HG02588 (cell line): ENCODE measurements at regions not wholly inside any gene's neighbourhood (a gene's known extent, or its start where the extent isn't known, plus 50 kb on each side); places are given as distances from the start of the nearest gene placed in this dataset.
A peak's percentile ranks its signal among the peaks of the same experiment; 100 is the strongest.

Experiments used
- ATAC-seq: cut with Tn5 transposase; IDR thresholded peaks from one replicate; pipeline ENCODE4 v1.9.1; 2021; ENCODE audit warnings: mild to moderate bottlenecking, moderate library complexity; ENCODE audit not compliant: unreplicated experiment

GRCh38 chr6:37105148-37106050 lies 64.6 kb upstream of the PIM1 start:
- no peak for ATAC-seq

GRCh38 chr6:37106051-37106363 lies 63.9 kb upstream of the PIM1 start:
- ATAC-seq = no peak

GRCh38 chr6:37106554-37106953 lies 63.4 kb upstream of the PIM1 start:
- no peak for ATAC-seq

- no peak for ATAC-seq
Measured at GRCh38 chr6:37106982-37107491, 62.9 kb upstream of the PIM1 start.

- ATAC-seq = no peak
Measured at GRCh38 chr6:37109714-37110499, 60.0 kb upstream of the PIM1 start.

- peak; percentile 68 for ATAC-seq
Measured at GRCh38 chr6:37110500-37111461, 59.2 kb upstream of the PIM1 start.

GRCh38 chr6:37113976-37114375 lies 56.0 kb upstream of the PIM1 start:
- no peak for ATAC-seq

GRCh38 chr6:37114612-37115011 lies 55.3 kb upstream of the PIM1 start:
- ATAC-seq = no peak

GRCh38 chr6:37115236-37115895 lies 54.6 kb upstream of the PIM1 start:
- ATAC-seq = no peak

- ATAC-seq = no peak
Measured at GRCh38 chr6:37116326-37116725, 53.6 kb upstream of the PIM1 start.

- ATAC-seq = no peak
Measured at GRCh38 chr6:37119387-37119886, 50.5 kb upstream of the PIM1 start.
